NCI-H146 treated with DMSO at 0.1 percent for 48 hours (cell line): ENCODE measurements at regions not wholly inside any gene's neighbourhood (a gene's known extent, or its start where the extent isn't known, plus 50 kb on each side); places are given as distances from the start of the nearest gene placed in this dataset.

Experiments used
- DNase-seq: peaks from one replicate; lab custom pipeline; 2025; ENCODE audit not compliant: unreplicated experiment; lab: John Stamatoyannopoulos, UW

DNA sequence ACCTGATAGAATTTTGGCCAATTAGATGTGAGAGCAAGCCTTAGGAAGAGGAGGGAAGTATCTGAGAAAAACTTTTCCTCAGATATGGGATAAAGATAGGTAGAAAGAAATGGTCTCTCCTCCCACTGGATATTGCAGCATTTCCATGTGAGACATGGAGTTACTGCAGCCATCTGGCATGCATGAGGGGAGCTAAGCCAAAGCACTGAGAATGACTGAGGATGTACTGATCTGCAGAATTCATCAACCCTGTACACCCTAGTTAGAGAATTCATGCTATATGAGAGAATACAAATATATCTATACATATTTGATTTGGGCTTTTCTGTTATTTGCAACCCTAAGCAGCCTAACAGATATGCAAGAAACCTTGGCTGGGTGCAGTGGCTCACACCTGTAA is 52.5 kb upstream of the RPL34 start:
- no peak for DNase-seq

DNA sequence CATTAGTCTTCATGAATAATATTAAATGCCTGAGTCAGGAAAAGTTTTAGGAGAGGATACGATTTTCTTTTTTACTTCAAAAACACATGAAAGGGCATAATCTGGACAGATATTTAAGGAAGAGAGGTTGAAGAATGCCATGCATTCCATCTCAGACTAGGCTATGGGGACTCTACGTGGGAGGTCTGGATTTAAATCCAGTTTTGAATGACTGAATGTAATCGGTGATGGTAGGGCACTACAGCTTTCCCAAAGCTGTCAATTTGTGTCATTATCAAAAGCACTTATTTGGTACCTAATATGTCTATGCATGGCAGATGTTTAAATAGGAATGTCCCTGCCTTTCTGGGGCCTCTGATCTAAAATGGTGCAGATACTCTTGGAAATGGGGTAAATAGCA is 59.3 kb upstream of the RPL34 start:
- DNase-seq: no peak

DNA sequence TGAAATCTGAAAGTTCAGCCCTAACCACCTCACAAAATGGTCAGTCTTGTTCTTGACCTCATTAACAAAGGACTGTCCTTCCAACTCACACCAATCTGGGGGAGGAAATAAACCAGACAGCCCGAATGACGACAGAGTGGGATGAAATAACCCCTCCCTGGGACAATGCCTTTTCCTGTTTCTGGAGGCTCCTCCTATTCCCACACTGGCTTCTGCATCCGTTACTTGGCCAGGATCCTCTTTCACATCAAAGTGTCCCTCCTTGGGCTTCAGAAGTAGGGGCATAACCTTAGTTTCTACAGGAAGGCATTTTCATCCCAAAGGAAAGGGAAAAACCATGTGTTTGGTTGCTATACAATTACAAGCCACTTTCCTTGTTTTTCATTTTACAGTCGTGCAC is 59.8 kb upstream of the RPL34 start:
- no peak for DNase-seq

DNA sequence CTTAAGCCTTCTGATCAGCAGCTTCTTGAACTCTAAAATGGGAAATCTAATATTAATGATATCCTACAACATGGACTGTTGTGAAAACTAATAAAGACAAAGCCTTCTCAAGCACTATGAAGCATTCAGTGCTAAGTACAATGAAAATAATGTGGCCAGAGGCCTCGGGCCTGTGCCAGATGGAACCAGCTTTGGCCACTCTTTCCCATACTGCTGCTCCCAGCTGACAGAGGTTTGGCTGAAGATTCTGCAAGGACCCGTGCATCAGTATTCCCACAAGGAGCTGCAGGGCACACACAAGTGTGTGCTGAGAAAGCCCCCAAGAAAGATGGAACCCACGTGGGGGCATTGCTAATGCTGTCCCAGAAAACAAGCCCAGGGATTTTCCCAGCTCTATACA is 60.5 kb upstream of the RPL34 start:
- no peak for DNase-seq

DNA sequence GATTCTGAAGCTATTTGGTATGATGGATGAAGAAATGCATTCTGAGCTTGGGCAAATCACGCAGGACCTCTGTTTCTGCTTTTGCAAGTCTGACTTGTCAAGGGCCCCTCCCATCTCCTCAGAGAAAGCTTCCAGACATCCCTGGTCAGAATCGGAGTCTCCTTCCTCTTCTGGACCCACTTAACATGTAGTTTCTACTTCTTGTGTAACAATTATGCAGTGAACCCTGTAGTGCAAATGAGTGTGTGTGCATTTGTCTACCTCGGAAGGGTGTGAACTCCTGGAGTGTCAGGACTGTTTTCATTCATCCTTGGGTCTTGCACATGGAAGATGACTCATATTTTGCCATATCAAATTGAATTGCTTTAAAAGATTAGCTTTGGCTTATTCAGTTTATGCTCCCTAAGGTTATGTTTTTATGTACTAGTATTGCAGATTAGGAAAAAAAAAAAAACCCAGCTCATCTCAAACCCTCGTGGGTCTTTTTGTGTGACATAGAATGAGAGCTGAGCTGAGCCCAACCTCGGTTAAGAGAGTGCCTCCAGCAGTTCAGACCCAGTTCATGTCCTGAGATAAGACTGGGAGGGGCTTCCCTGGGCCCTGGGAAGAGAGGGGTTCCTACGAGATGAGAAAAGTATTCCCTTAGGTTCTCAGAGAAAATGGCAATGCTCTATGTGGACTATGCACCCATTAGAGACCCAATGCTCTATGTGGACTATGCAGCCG is 61.1 kb upstream of the RPL34 start:
- DNase-seq: no peak

DNA sequence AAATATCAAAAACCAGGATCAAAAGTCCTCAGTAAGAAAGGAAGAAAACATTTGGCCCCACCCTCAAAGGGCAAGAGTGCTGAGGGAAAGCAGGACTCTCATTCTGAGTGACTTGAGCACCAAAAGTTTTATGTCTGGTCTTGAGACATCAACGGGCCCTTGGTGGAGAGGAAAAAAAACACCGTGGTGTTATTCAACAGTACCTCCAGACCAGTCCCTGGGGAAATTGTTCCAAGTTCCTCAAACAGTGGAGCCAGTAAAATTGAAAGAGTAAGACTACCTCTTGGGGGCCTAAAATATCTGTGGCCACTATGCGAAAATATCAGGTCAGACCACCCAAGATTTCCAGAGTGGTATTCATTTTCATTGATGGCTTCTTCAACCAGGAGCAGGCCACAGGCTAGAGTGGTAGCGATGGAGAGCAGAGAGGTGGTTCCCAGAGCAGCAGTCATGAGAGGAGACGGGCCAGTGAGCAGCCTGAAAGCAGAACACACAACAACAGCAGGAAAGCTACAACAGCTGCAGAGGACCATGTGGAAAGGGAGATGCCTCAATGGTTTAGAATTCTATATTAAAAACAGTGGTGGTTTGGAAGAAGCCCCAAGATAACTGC is 63.7 kb upstream of the RPL34 start:
- DNase-seq: no peak

DNA sequence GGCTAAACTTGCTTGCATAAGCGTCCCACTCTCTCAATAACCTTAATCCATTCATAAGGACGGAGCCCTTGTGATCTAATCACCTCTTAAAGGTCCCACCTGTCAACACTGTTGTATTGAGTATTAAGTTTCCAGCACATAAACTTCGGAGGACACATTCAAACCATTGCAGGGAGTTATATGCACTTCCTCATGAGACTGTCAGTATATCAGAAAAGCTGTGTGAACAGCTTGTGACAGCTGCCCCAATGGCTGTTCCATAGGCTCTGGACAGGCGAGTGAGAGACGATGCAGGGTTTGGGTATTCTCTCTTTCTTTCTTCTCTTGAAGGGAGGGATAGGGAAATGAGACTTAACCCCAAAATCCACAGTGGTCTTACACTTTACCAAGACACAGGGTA is 64.2 kb upstream of the RPL34 start:
- no peak for DNase-seq

DNA sequence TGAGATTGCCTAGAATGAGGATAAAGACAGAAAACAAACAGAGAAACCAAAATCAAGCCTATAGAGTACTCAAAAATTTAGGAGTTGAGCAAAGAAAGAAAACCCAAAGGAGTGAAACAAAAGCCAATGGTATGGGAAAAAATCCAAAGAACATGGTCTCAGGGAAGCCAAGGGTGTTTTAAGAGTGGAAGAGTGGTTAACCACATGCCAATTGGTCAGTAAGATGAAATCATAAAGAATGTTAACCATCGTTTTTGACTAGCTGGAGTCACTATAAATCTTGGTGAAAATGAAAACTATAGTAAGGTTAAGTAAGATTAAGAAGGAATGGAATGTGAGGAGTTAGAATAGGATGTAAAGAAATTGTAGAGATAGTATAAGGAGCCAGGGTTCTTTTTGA is 64.7 kb upstream of the RPL34 start:
- DNase-seq: no peak

DNA sequence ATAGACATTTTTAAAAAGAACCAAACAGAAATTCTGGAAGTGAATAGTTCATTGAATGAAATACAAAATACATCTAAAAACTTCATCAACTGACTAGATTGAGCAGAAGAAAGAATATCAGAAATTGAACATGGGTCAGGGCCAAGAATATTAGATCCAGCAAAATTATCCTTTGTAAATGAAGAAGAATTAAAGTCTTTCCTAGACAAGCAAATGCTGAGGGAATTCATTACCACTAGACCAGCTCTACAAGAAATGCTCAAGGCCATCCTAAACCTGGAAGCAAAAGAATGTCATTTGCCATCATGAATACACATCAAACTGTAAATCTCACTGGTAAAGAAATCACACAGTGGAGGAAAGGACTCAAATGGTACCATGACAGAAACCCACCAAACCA is 72.7 kb upstream of the RPL34 start:
- DNase-seq: no peak

DNA sequence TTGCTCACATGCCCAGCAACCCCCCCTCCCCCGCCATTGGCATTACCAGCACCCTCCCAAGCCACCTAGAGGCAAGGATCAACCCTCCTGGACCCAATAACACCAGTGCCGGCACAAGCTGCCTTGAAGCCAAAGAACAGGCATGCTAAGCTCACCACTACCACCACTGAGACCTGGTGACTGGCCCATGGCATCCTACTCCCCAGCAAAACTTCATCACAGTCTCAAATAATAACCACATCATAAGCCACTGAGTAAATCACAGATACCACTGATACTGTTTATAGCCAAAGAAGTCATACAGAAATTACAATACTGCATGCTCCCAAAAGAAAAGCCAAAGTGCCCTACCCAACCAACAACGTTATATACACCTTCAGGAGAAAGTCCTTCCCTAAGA is 73.6 kb upstream of the RPL34 start:
- no peak for DNase-seq

DNA sequence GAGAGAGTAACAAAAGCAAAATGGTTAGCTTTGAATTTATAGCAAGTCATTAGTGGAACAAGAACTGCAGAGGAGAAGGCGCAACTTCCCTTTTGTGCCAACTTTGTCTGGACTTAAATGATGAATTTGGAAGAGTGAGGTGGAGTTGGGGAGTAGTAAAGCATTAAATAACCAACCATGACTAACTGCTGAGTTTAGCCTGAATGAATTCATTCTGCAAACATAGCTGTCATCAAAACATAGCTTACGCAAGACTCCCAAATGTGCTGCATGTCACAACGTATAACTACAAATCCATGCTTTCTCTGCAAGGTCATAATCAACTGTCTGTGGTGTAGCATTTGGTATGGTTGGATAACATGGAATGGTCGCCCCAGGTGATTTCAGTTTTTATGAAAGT is 75.9 kb upstream of the RPL34 start:
- no peak for DNase-seq

DNA sequence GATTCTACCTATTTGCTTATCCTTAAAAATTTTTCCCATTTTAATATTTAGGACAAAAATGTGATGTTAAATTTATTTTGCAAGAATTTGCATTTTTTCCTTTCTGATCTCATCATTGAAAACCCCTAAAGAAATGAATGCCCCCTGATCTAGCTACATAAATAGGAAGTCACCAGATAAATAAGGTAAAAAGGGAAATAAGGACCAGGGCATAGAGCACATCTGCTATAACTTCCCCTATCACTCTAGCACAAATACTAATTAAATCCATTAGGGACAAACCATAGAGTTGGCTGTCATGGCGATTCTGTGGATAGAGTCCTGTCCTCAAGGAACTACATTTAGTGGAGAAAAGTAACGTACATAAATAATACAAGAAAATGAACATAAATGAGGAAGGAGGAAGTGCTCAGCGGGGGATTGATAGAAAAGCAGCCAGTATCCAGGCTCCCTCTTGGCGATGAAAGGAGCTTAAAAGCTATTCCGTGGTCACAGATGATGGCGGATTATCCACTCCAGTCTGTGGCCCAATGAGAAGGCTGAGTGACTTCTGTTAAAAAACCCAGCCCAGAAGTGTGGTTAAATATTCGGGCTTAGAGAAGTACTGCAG is 76.9 kb upstream of the RPL34 start:
- DNase-seq: no peak

DNA sequence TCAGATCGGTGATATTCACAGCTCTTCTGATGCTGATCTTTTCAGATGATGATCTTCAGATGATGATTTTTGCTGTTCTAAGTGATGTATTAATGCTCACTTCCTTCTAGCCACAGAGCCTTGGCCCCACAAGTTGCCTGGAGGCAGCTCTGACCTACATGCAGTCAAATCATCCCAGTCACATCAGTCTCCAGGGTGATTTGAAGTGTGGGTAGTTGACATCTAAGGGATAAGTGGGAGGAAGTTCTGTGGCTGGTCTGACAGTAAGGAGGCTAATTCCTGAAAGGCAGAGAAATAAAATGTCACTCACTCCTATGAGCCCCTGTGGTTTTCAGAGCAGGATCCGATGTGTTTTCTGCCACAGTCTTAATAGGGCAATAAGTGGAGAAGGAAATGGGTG is 79.8 kb upstream of the RPL34 start:
- DNase-seq: no peak

DNA sequence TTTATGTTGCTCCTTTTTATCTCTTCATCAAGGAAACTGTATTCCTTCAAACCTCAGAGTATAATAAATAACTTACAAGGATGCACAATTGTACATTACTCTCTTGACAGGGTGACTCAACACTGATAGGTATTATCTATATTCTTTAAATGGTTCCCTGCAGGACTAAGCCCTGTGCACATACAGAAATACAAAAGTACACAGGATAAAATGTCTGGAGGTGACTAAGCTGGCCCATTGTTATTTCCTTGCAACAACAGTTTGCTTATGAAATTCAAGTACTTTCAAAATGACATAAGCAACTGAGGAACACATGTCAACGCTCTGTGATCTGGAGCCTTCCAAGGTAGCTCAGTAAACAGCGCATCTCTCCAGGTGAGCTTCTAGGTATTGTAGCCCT is 83.8 kb upstream of the RPL34 start:
- no peak for DNase-seq

DNA sequence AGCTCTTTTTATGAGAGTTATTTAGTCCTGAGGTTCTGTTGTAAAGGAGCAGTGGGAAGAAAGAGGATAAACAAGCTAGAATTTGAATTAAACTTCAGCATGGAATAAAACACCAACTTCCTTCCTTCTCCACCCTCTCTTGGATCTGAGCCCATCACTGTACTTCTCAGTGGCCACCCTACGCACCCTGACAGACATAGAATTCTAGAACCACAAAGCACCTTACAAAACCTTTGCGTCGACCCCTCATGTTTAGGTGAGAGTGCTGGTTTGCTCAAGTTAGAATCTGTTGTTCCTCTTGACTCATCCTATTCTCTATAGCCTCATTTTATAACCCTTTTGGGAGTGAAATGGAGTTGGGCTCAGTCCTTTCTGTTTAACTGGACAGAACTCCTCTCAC is 84.6 kb upstream of the RPL34 start:
- no peak for DNase-seq

DNA sequence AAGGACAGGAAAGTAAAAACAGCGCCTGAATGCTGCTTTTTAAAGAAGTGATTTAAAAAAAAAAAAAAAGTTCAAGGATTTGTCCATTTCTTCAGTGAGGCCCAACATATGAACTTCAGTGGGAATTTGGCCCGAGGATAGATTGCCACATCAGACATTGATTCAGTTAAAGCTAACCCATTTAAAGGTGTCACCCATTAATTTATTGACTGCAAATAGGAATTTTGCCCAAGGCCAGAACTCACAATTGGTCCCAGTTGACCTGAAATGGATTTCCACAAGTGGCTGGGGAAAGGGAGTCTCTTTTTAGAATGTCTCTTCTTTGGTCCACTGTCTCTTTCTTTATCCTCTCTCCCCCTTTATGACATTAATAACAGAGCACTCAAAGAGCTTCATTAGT is 86.5 kb upstream of the RPL34 start:
- DNase-seq: no peak

DNA sequence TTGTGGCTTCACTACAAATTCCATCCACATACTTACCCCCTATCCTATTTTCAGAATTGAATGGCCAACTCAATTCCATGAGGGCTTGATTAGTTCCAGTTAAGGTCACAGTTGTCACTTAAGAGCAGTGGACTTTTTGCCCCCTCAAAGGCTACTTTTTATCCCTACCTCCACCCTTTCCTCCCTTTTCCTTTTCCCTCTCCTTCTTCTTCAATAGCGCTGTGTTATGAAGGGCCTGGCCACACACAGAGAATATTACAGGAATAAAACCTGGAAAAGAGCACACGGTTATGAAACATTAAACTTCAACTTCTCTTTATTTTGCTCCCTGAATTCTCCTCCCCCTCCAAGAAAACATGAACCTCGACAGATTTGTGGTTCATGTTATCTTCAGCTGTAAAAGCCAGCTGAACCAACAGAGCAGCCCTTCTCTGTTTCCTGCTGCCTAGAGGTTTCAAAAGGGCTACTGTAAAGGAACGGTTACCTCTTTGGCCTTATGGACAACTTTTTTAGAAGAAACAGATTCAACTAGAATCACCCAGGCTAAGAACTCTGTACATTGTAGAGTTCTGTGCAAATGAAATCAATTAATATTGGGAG is 87.0 kb upstream of the RPL34 start:
- DNase-seq: no peak

DNA sequence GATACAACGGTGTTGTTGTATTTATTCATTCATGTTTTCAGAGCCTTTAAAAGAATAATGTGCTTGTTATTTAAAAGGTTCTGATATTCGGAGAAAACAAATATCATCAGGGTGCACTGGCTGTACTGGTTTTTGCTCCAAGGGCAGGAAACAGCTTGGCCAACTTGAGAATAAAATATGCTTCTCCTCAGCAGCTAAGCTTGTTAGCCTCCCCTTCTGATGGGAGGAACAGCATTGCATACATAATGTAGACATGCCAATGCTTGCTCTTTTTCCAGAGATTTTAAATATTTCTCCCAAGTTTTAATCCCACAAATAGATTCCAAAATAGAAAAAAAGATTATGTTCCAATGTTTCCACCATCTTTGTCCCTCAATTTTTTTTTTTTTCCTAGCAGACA is 87.6 kb upstream of the RPL34 start:
- DNase-seq: no peak

DNA sequence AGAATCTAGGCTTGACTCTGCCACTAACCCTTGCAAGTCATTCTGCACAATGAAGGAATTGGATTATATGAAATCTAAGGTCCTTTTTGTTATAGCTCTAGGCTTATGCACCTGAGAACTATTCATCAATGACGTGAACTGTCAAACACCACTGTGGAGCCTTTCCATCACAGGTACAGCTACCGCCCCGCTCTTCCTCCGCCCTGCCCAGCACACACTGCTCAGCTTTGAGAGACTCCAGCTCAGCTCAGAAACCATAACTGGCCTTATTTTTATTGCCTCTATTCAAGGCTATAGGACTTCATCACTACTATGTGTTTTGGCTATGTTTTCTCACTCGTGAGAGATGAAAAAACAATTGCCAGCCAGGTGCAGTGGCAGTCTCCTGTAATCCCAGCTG is 88.2 kb upstream of the RPL34 start:
- no peak for DNase-seq

DNA sequence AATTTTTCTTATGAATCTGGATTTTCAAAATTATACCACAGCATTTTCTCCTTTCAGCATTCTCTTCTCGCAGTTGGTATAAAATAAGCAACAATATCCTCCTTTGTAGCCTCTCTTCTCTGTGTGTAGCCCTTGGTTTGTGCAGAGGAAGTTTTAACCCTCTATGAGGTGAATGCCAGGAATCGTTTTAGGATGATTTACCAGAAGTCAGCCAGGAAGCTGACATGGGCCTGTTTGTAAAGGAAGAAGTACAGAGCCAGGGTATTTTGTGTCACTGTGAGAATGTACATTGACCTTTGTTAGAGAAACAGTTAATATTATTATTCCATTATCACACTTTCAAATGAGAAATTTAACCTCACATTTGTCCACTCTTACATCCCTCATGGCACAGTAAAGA is 88.9 kb upstream of the RPL34 start:
- no peak for DNase-seq

DNA sequence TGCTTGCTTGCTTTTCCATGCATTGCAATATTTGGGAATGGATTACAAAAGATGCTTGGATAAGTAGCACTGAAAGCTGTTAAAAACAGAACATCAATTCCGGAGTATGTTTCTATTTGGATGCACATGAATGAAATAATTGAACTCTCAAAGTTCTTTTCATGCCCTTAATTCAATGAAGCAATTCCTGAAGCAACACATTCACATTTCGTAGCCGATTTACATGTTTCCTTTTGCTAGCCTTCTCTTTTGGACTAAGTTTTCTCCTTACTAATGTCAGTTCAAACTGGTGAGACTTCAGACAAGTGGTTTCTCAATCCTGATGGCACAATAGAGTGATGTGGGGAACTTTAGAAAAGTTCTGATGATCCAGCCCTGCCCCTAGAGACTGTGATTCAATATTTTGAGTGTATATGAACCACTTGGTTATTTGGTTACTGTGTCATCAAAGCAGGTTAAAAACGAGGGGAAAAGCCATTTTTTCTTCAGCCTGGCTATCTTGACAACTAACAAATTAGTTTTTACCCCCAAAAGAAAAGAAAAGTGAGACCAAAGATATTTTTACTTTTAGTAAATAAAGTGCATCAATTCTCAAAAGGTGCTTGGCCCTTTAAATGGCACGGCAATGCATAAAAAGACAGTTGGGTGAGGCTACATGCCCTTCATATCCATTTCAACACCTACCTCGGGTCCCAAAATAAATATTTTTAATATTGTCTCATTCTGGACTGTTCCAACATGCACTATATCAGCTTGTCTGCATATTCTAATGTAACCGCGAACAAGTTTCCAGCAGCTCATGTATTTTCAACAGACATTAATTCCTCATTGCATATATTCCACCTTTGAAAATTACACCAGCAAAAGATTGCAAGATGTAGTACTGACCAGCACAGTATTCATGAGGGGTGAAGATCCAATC is 90.1 kb upstream of the RPL34 start:
- DNase-seq: no peak
